H1 (cell line): ENCODE measurements at regions not wholly inside any gene's neighbourhood (a gene's known extent, or its start where the extent isn't known, plus 50 kb on each side); places are given as distances from the start of the nearest gene placed in this dataset.

Experiments
- CTCF ChIA-PET: fragments of 300-600 bp; sonication (Branson Sonifier 250); formaldehyde crosslinking; loops from one replicate; lab custom pipeline; 2021; ENCODE audit not compliant: partially characterized antibody; lab: Charles Lee
- POLR2A ChIA-PET: fragments of 300-600 bp; sonication (Branson Sonifier 250); formaldehyde crosslinking; loops from one replicate; lab custom pipeline; 2021; ENCODE audit warnings: inconsistent platforms; ENCODE audit not compliant: partially characterized antibody; lab: Charles Lee
- DNase-seq, 2 experiments: peaks; one replicate each; pipeline versions ENCODE4 v3.0.0 to v3.0.0-alpha.2; 2010 to 2022; ENCODE audit warnings: low spot score in 2 of 2, low read depth in 1 of 2, mixed read lengths in 1 of 2
- FAIRE-seq: peaks from 2 replicates; lab custom pipeline; 2011; peaks lifted over from hg19 to GRCh38; lab: Jason Lieb, UNC
- H2AFZ ChIP-seq: 2 replicates; pipeline ENCODE4 v1.8.1; 2012; ENCODE audit warnings: low read length, inconsistent platforms
- H2AK5ac ChIP-seq: 2 replicates; pipeline ENCODE4 v1.6.1; 2013; ENCODE audit warnings: low read depth, low read length
- H2BK120ac ChIP-seq: replicated peaks from 2 replicates; pipeline ENCODE3; 2013; ENCODE audit warnings: low read depth, low read length, inconsistent platforms
- H2BK12ac ChIP-seq: 2 replicates; pipeline ENCODE4 v1.6.1; 2013; ENCODE audit warnings: low read depth, low read length
- H2BK15ac ChIP-seq: 2 replicates; pipeline ENCODE4 v1.6.1; 2013; ENCODE audit warnings: low read length
- H2BK20ac ChIP-seq: 2 replicates; pipeline ENCODE4 v1.6.1; 2013; ENCODE audit warnings: low read length
- H2BK5ac ChIP-seq: 2 replicates; pipeline ENCODE4 v1.6.1; 2013; ENCODE audit warnings: low read depth, low read length
- H3K14ac ChIP-seq: 2 replicates; pipeline ENCODE4 v1.6.1; 2013; ENCODE audit warnings: inconsistent platforms; ENCODE audit not compliant: insufficient read length
- H3K18ac ChIP-seq: 2 replicates; pipeline ENCODE4 v1.6.1; 2013; ENCODE audit warnings: low read length; ENCODE audit errors: extremely low read depth
- H3K23ac ChIP-seq: 2 replicates; pipeline ENCODE4 v1.6.1; 2013; ENCODE audit warnings: inconsistent platforms; ENCODE audit not compliant: insufficient read length
- H3K23me2 ChIP-seq: 2 replicates; pipeline ENCODE4 v1.6.1; 2013; ENCODE audit warnings: low read depth, low read length
- H3K27ac ChIP-seq: 2 replicates; pipeline ENCODE4 v1.6.1; 2011; ENCODE audit warnings: low read depth, low read length, inconsistent platforms
- H3K27me3 ChIP-seq, 4 experiments: replicated peaks in 1 of 4; 1 replicate in 1 of 4; 2 replicates in 3 of 4; pipeline versions ENCODE4 v1.6.1 to v1.8.1; 2011 to 2013; ENCODE audit warnings: low read length in 3 of 4, mild to moderate bottlenecking in 3 of 4, inconsistent platforms in 2 of 4, mixed read lengths in 2 of 4, moderate library complexity in 1 of 4; ENCODE audit not compliant: control insufficient read depth in 3 of 4, insufficient read depth in 3 of 4; ENCODE audit errors: extremely low read depth in 1 of 4
- H3K36me3 ChIP-seq, 4 experiments: 2 replicates each; pipeline versions ENCODE4 v1.6.1 to v1.8.1; 2011 to 2013; ENCODE audit warnings: mild to moderate bottlenecking in 4 of 4, low read length in 3 of 4, moderate library complexity in 2 of 4, control low read depth in 1 of 4, inconsistent platforms in 1 of 4; ENCODE audit not compliant: insufficient read depth in 4 of 4, control insufficient read depth in 2 of 4
- H3K4ac ChIP-seq: replicated peaks from 2 replicates; pipeline ENCODE3; 2013; ENCODE audit warnings: low read length, low read depth, mixed read lengths, inconsistent platforms; ENCODE audit not compliant: insufficient read length
- H3K4me1 ChIP-seq, 4 experiments: replicated peaks in 1 of 4; 1 replicate in 1 of 4; 2 replicates in 3 of 4; pipeline versions ENCODE4 v1.6.1 to v1.8.1; 2011 to 2013; ENCODE audit warnings: low read length in 3 of 4, inconsistent platforms in 2 of 4, mixed read lengths in 1 of 4; ENCODE audit not compliant: insufficient read depth in 4 of 4, control insufficient read depth in 3 of 4
- H3K4me2 ChIP-seq, 2 experiments: 2 replicates each; pipeline versions ENCODE4 v1.6.1 to v1.8.1; 2011 to 2013; ENCODE audit warnings: low read depth in 2 of 2, low read length in 2 of 2, control low read depth in 1 of 2, inconsistent platforms in 1 of 2, mild to moderate bottlenecking in 1 of 2; ENCODE audit not compliant: insufficient read depth in 1 of 2
- H3K4me3 ChIP-seq, 4 experiments: fragments of 200-600, 300-600 bp in 1 of 4; sonication (generic), shearing (Covaris generic), sonication (Bioruptor Twin) in 1 of 4; 2 replicates each; pipeline versions ENCODE4 v1.5.1 to v1.8.1; 2011 to 2016; ENCODE audit warnings: low read length in 4 of 4, low read depth in 3 of 4, control low read depth in 2 of 4, inconsistent platforms in 2 of 4, mild to moderate bottlenecking in 2 of 4, mixed read lengths in 1 of 4, moderate library complexity in 1 of 4; ENCODE audit not compliant: insufficient read depth in 2 of 4; ENCODE audit errors: extremely low read depth in 1 of 4
- H3K56ac ChIP-seq: replicated peaks from 2 replicates; pipeline ENCODE3; 2013; ENCODE audit warnings: low read depth, mild to moderate bottlenecking, mixed read lengths, low read length, inconsistent platforms; ENCODE audit not compliant: insufficient read length
- H3K79me1 ChIP-seq: 2 replicates; pipeline ENCODE4 v1.6.1; 2013; ENCODE audit warnings: low read depth, low read length, control low read depth
- H3K79me2 ChIP-seq, 2 experiments: 2 replicates each; pipeline versions ENCODE4 v1.6.1 to v1.8.1; 2012 to 2013; ENCODE audit warnings: low read length in 2 of 2, mild to moderate bottlenecking in 2 of 2, inconsistent platforms in 1 of 2; ENCODE audit not compliant: insufficient read depth in 2 of 2, control insufficient read depth in 1 of 2
- H3K9ac ChIP-seq, 4 experiments: replicated peaks in 1 of 4; 1 replicate in 1 of 4; 2 replicates in 3 of 4; pipeline versions ENCODE4 v1.6.1 to v1.8.1; 2011 to 2013; ENCODE audit warnings: low read depth in 3 of 4, low read length in 3 of 4, control low read depth in 2 of 4, mild to moderate bottlenecking in 2 of 4, moderate library complexity in 2 of 4, inconsistent platforms in 1 of 4; ENCODE audit errors: extremely low read depth in 1 of 4
- H3K9me3 ChIP-seq, 2 experiments: 2 replicates each; pipeline versions ENCODE4 v1.6.1 to v1.8.1; 2012 to 2013; ENCODE audit warnings: mild to moderate bottlenecking in 2 of 2, moderate library complexity in 2 of 2, control low read depth in 1 of 2, inconsistent platforms in 1 of 2, low read depth in 1 of 2, low read length in 1 of 2, mixed read lengths in 1 of 2; ENCODE audit not compliant: insufficient read depth in 2 of 2
- H4K20me1 ChIP-seq, 2 experiments: replicated peaks in 1 of 2; 2 replicates each; pipeline versions ENCODE3 to v1.8.1; 2011 to 2013; ENCODE audit warnings: inconsistent platforms in 2 of 2, low read length in 2 of 2, mild to moderate bottlenecking in 1 of 2; ENCODE audit not compliant: insufficient read depth in 2 of 2, control insufficient read depth in 1 of 2
- H4K5ac ChIP-seq: 2 replicates; pipeline ENCODE4 v1.6.1; 2013; ENCODE audit warnings: low read length, low read depth, mixed read lengths, inconsistent platforms; ENCODE audit not compliant: insufficient read length
- H4K8ac ChIP-seq: 2 replicates; pipeline ENCODE4 v1.8.0; 2013; ENCODE audit warnings: mild to moderate bottlenecking, moderate library complexity, low read length, inconsistent platforms; ENCODE audit not compliant: insufficient read depth; ENCODE audit errors: extremely low read depth
- H4K91ac ChIP-seq: replicated peaks from 2 replicates; pipeline ENCODE3; 2013; ENCODE audit warnings: low read length, mixed read lengths, inconsistent platforms; ENCODE audit not compliant: insufficient read length
- POU5F1 ChIP-seq: IDR thresholded peaks from 2 replicates; pipeline ENCODE4 v1.6.1; 2011; ENCODE audit warnings: low read depth, mild to moderate bottlenecking, low read length, moderate library complexity
- RNF2 ChIP-seq: fragments of 200-900, 300-1000 bp; sonication (generic); IDR thresholded peaks from 2 replicates; pipeline ENCODE4 v1.7.1; 2016; ENCODE audit warnings: borderline replicate concordance, low read depth, mild to moderate bottlenecking, antibody characterized with exemption, low read length; ENCODE audit not compliant: poor library complexity, severe bottlenecking; ENCODE audit errors: missing control alignments
- SIRT6 ChIP-seq: IDR thresholded peaks from one replicate; pipeline ENCODE4 v1.7.1; 2012; ENCODE audit warnings: low read length, inconsistent platforms
- SRF ChIP-seq: IDR thresholded peaks from 2 replicates; pipeline ENCODE4 v1.6.1; 2011; ENCODE audit warnings: mild to moderate bottlenecking, low read depth, low read length, moderate library complexity
- WGBS, 2 experiments: shearing (Covaris generic) in 1 of 2; methylation state at CpG; one replicate each; pipeline versions ENCODE4 v1.1.6 to v1.1.7; 2013 to 2015; ENCODE audit warnings: low lambda C conversion rate in 2 of 2, mixed read lengths in 2 of 2, inconsistent platforms in 1 of 2, low coverage in 1 of 2, missing lambda C conversion rate in 1 of 2; ENCODE audit not compliant: insufficient replicate concordance in 2 of 2, insufficient coverage in 1 of 2, insufficient read length in 1 of 2; ENCODE audit errors: extremely low coverage in 1 of 2, missing lambda C conversion rate in 1 of 2; 5-methylcytosine and 5-hydroxymethylcytosine counted together

GRCh38 chr20:24389686-24390085 is 79.7 kb upstream of the SYNDIG1 start:
- Histone ChIP-seq H3K4me3 (no peak overlapping the region), H2BK120ac (no peak overlapping the region), H3K79me2 (no peaks in the 10 kb centered on the region), H3K23me2 (no peaks in the 10 kb centered on the region; the same call in 1 of the 2 replicates), H2BK12ac (no peak overlapping the region), H4K20me1 (no peaks in the 10 kb centered on the region), H2BK5ac (no peak overlapping the region), H2AK5ac (no peak overlapping the region), H3K56ac (no peak overlapping the region), H3K9me3 (no peaks in the 10 kb centered on the region), H3K4ac (no peak overlapping the region), H2BK15ac (no peak overlapping the region), H3K9ac (no peak overlapping the region), H3K14ac (no peak overlapping the region), H4K5ac (no peak overlapping the region), H3K79me1 (no peaks in the 10 kb centered on the region), H4K8ac (no peak overlapping the region), H3K4me2 (no peak overlapping the region), H3K18ac (no peak overlapping the region), H3K27ac (no peak overlapping the region), H3K36me3 (no peaks in the 10 kb centered on the region), H3K27me3 (peaks cover 0 to 3% (median 0%) of the 10 kb centered on the region in 4 experiments; a peak in 1 of 7 replicates), H2BK20ac (no peak overlapping the region), H3K4me1 (peaks cover 0 to 3% (median 0%) of the 10 kb centered on the region in 4 experiments; a peak in 2 of 7 replicates), H2AFZ (no peak overlapping the region), H4K91ac (no peak overlapping the region), H3K23ac (no peak overlapping the region)
- DNase-seq (no peak), FAIRE-seq (no peak)
- POLR2A ChIA-PET: no interaction called here
- TF ChIP-seq SIRT6 (no peak), SRF (no peak), POU5F1 (no peak), RNF2 (no peak)
- CTCF ChIA-PET: interaction anchor here (1.3 kb wide), 1 partner anchor 16 kb away, joined by 4 read pairs; no protein-coding TSS in a partner anchor
- WGBS, 2 experiments: 85% methylated on average over 3 of the region's 3 CpGs; no CpG with 5 or more reads in 1 of the 2 experiments
